Upper lobe of left lung (tissue), 4 donors: ENCODE measurements at regions not wholly inside any gene's neighbourhood (a gene's known extent, or its start where the extent isn't known, plus 50 kb on each side); places are given as distances from the start of the nearest gene placed in this dataset.

Experiments used
- CTCF ChIP-seq, 6 experiments: fragments of 450-650 bp in 4 of 6; fragments of 200-600 bp in 2 of 6; sonication (generic) in 2 of 6; IDR thresholded peaks; one replicate each; pipeline ENCODE4 v1.5.1; 2016 to 2019; ENCODE audit warnings: antibody characterized with exemption in 6 of 6
- EP300 ChIP-seq, 4 donors: sonication (generic); formaldehyde crosslinking; IDR thresholded peaks; one replicate each; pipeline ENCODE4 v1.5.1; 2017; ENCODE audit warnings: antibody characterized with exemption in 4 of 4, control low read depth in 2 of 4
- POLR2AphosphoS5 ChIP-seq, 2 donors: sonication (generic); formaldehyde crosslinking; IDR thresholded peaks; one replicate each; pipeline ENCODE4 v1.5.1; 2017; ENCODE audit warnings: antibody characterized with exemption in 2 of 2

- TF ChIP-seq CTCF (IDR thresholded peaks at IDR 0.05) (no peak), EP300 (IDR thresholded peaks at IDR 0.05) (no peak), POLR2AphosphoS5 (IDR thresholded peaks at IDR 0.05) (no peak)
These were observed 263.1 kb upstream of the PTGER4 start for GRCh38 chr5:40416588-40416987.
